Left renal pelvis (tissue), 4 donors: ENCODE measurements at regions not wholly inside any gene's neighbourhood (a gene's known extent, or its start where the extent isn't known, plus 50 kb on each side); places are given as distances from the start of the nearest gene placed in this dataset.
"Not testable (repeated sequence)": the region's sequence is repeated elsewhere in the genome, so short reads cannot be mapped to it uniquely, and the experiment has no call there.

Source experiments
- DNase-seq, 4 donors: peaks; one replicate each; pipeline ENCODE4 v3.0.0-alpha.2; 2013; ENCODE audit warnings: low read depth in 4 of 4, low spot score in 3 of 4

DNA sequence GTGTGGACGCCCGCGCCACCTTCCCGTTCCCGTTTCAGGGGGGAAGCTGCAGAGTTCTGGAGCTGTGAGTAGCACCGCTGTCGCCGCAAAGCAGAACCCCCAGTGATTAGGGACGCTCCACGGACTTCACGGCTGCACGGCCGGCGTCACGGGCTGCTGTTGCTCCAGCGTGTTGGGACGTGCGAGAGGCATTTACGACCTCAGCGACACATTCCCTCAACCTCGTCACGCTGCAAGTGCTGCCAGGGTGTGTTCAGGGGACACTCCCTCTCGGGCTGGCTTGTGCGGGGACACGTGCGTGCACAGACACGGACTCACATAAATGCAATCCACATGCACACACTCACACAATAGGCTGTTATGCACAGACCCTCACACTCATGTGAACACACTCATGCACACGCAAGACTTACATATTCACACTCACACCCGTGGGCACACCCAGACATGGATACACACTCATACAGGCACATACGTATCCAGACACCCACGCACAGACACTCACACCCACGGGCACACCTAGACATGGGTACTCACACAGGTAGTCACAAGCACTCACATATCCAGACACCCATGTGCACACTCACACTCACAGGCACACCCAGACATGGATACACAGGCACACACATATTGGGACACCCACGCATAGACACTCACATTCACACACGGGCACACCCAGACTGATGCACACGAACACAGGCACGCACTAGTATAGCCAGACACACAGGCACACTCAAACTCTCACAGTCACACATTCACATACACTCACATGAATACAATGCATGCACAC, 198.0 kb upstream of the ZNF469 start:
- not testable (repeated sequence) for DNase-seq

DNA sequence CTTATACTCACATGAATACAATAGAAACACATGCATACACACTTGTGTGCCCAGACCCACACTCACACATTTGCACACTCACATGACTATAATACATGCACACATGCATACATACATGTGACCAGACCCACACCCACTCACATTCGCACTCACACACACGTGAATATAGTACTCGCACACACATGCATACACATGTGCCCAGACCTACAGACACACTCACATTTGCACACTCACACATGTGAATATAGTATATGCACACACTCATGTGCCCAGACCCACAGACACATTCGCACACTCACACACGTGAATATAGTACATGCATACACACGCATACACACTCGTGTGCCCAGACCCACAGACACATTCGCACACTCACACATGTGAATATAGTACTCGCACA, 197.4 kb upstream of the ZNF469 start:
- DNase-seq, result not testable (repeated sequence)

DNA sequence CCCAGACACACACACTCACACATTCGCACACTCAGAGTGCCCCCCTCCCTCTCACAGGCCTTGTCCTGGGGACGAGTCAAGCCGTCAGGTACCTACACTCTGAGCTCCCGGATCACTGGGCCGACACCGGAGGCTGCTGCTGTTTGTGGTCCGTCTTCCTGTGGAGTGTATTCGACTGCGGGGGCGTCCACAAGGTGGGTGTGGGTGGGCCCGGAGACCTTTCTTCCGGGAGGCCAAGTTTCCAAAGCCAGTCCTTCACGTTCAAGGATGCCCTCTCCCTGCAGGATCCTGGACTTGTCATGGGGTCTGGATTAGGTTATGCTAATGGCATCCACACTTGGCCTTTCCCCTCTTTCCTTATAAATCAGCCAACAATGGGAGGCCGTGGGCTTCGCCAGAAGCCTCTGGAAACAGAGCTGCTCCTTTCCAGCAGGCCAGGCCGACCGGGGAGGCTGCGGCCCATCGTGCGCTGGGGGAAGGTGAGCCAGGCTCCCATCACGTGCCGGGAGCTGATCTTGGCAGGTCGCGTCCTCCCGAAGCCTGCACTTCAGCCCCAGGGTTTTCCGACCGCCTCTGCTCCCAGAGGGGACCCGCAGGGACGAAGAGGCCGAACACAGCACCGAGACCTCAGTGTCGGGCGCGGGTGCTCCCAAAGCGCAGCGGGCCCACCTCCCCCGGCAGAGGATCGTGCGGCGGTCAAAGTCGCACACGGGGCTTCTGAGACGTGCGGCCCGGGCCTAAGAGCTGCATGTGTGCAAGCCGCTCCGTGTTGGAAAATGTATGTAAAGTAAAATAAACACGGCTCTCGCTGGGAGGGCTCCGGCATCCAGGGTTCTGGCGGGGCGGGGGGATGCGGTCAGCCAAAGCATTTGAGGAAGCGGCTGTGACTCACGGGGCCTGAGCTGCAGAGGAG, 196.5 kb upstream of the ZNF469 start:
- DNase-seq, result not testable (repeated sequence)

DNA sequence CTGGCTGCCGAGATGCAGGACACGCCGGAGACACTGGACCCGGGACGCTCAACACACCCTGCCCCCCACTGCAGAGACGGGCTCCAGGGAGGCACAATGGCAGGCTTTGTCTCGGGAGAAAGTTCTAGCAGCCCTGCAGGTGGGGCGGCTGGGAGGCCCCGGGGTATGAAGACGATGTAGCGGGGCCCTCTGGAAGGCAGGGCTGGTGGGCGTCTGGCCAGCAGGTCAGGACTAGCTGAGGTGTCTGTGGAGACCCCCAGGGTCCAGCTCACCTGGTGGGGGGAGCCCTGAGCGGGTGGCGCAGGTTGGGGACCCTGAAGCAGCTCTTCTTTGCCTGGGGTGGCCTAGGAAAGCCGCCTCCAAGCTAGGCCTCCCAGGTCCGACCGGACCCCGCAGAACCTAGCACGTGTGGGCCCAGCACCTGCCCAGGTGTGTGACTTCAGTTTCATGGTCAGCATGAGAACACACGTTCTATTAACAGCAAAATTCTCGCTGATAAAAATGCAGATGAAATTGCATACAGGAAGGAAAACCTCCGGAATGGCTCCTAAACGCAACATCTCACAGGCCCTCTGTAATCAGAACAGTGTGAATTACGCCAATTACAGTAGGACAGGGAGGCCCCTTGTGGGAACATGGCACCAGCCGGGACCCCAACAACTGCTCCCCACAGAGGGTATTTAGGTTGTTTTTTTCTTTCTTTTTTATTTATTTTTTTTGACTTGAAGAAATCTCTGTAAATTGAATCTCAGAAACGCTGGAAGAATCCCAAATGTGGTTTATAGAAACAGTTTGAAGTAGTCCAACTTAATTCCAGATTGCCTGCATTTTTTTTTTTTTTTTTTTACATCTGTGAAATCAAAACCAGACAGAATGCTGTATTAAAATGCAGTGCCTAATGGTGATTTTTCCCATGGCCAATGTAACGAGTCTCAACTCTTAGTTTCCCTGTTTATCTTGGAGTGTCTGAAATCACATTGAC, 195.6 kb upstream of the ZNF469 start:
- not testable (repeated sequence) for DNase-seq

DNA sequence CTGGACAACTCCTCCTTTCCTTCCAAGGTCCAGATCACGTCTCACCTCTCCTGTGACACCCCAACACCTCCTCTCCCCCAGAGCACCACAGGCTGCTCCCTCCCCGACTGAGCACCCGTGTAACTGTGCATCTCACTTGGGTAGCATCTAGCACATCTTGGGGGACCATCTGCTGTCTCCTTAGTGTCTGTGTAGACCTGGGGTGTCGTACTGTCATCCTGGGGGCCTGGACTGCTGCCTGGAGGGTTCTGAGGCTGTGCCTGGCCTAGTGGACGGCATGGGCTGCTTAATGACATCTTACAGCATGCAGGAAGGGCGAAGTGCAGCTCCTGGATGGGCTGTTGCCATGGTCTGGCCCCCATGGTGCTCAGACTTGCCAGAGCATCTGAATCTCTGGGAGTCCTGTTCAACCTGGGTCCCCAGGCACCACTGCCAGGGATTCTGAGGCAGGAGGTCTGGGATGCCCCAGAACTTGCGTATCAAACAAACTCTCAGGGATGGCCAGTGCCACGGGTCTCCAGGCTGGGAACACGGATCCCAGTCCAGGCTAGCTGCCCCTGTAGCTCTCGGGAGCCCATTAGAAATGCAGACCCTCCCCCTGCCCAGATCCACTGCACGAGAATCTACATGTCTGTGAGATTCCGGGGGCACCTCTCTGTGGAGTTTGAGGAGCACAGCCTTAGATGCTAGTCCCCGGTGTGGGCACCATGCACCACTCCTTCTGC, 194.4 kb upstream of the ZNF469 start:
- not testable (repeated sequence) for DNase-seq

DNA sequence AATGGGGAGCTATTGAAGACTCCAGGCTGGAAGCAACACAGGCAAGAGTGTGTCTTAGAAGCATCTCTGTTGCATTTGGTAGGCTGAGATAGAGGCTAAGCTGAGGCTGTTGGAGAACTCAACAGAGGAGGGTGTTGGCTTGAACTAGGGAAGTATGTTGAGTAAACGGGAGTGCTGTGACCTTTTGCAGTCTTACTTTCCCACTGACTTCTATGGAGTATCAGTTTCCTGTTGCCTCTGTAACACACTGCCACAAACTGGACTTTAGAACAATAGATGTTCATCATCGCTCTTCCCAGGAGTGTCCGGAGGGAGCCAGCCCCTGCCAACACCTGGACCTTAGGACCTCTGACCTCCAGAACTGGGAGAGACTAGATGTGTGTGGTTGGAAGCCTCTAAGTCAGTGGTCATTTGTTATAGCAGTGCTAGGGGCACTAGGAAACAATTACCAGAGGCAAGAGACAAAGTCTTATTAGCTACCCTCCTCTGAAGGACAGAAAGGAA, 192.1 kb upstream of the ZNF469 start:
- DNase-seq, result not testable (repeated sequence)

DNA sequence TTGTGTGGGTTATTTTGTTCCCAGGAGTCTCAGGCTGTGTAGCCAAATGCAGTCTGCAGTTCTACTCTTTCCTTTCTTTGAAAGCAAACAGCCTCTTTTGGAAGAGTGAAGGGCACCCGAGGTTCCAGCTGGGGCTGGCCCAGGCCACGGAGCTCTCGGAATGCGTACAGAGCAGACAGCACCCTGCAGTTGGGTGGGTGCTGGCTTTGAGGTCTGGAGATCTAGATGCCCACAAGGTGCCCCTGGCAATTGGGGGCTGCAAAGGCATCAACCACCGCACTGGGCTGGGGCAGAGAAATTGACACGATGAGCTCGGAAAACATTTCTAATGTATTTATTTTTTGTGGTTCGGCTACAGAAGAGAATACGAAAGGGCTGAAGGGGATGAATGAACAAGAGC, 191.6 kb upstream of the ZNF469 start:
- DNase-seq, result not testable (repeated sequence)

DNA sequence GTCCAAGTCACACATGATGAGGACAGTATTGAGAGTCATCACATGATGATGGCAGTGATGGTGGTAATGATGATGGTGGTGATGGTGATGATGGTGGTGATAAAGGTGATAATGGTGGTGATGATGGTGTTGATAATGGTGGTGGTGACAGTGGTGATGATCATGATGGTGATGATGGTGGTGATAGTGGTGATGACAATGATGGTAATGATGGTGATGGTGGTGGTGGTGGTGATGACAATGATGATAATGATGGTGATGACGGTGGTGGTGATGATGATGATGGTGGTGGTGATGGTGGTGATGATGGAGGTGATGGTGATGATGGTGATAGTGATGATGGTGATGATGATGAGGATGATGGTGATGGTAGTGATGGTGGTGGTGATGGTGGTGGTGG, 190.2 kb upstream of the ZNF469 start:
- no peak for DNase-seq

DNA sequence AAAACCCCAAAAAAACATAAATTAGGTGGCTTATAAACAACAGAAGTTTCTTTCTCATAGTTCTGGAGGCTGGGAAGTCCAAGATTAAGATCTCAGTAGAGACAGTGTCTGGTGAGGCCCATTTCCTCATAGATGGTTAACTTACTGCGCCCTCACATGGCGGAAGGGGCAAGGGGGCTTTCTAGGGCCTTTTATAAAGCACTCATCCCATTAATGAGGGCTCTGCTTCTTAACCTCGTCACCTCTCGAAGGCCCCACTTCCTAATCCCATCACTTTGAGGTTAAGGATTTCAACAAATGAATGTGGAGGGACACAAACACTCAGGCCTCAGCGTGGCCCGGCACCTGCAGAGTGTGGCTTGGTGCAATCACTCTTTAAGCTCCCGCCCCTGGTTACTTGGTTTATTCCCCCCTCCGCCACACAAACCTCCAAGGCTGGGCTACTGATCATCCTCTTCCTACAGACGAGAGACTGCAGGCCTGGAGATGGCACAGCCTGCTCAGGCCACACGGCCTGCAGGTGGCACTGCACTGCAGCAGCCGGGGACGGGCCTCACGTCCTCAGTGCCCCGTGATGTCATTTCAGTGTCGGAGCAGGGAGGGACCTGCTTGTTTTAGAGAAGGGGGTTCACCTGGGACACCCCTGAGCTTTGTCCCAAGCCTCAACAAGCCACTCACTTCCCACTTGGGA, 188.9 kb upstream of the ZNF469 start:
- peak in 2 of 4 donors; percentile 36 to 44 for DNase-seq

DNA sequence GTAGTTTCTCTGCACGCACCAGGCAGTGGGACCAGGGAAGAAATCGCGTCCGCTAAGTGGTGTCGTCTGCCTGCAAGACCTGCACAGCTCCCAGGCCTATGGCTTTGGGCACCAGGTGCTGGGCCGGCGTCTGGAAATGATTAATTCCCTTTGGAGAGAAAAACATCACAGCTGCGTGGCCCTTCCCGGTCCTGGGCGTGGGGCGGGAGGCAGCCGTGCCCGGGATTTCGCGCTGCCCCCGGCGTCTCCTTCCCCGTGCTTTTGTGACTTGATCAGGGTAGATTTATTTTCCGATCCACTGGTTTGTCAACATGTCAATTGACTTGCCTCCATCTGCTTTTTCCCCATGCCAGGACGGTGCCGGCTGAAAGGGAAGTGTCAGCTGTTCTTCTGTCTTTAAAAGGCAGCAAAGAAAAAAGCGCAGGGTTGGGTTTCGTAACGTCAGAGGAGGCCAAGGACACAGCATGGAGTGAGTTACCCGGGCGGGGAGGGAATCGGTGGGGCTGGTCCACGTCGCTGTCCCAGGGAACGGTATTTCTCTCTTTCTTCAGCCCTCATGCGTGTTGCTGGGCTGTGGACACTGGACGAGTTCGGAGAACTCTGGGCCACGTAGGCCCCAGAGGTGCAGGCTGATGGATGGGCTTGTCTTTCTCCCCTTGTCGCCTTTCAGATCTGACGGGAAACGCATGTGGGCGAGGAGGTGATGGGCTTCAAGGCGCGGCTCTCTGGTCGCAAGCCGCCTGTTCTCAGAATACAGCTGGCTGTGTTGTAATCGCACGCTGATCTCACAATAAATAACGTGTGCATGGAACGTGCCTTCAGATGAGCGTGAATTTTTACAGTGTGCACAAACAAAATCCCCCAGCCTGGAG, 188.1 kb upstream of the ZNF469 start:
- peak in 3 of 4 donors; percentile 22 to 37 (median 36) for DNase-seq

DNA sequence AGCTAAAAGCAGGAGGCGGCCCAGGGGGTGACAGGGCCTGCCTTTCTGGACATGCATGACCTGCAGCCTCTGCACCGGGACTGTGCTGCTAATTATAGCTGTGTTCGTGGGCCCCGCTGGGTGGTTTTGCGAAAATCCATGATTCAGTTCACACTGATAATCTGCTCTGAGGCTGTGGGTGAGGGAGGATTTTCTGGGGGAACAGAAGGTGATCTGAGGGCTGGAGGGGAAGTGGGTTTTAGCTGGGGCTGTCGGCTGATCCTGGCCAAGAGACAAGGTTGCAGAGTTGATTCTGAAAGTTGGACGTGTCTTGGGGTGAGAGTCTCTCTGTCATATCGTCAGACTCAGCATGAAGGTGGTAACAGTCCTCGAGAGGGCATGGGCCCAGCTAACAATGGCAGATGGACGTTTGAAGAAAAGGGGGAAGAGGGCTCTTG, 187.5 kb upstream of the ZNF469 start:
- DNase-seq, result no peak

DNA sequence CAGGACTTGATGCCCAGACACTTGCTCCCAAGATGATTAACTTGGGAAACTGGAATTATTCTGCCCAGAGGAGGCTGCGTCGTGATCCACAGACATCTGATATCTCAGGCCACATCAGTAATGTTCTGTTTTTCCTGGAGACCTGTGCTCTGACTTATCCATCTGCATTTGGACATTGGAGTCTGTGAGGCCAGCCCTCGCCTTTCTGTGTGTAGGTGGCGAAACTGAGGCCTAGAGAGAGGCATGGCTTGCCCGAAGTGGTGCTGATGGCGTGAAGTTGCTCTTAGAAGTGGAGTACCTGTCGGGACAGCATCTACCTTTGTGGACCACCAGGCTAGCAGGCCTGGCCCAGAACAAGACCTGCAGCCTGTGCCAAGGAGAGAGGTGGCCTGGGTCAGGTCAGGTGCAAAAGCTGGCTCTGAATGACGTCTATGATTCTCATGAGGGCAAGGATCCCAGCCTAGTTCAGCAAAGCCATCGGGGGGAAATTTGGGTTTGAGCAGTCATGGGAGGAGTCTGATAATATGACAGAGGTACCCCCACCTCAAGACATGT, 186.8 kb upstream of the ZNF469 start:
- DNase-seq, result no peak

DNA sequence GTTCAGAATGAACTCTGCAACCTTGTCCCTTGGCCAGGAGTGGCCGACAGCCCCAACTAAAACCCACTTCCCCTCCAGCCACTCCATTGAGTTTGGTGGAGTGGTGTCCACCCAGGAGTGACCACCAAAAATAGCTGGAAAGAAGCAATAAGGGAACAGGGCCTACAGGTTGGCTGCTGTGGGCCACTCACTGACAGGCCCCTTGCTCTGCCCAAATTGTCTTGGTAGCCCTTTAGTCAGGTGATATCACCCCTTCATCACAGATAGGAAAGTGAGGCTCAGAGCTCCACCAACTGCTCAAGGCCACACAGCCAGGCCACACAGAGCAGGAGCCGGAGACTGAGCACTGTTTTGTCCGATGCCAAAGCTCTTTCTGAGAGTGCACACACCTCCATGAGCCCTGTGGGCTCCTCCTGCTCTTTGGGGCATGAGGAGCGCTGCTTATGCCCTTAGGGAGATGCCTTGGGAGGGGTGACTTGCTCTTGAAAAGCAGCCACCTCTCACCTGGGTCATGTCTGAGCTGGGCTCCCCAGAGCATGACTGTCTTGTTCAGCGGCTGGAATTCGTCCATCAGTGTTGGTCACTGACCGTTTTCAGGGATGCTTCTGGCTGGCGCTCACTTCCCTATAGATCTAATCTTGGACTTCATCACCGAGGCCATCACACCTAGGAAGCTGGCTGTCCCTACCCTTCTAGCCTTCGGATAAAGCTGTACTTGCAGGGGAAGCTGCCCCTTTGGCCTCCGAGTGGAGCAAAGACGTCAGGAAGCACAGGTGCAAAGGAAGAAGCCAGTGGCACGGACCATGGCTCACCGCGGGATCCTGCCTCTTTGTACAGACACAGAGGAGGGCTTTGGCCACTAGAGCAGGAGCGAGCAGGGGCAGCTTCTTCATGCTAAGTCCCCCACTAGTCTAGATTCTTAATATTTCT, 186.0 kb upstream of the ZNF469 start:
- DNase-seq, result no peak

DNA sequence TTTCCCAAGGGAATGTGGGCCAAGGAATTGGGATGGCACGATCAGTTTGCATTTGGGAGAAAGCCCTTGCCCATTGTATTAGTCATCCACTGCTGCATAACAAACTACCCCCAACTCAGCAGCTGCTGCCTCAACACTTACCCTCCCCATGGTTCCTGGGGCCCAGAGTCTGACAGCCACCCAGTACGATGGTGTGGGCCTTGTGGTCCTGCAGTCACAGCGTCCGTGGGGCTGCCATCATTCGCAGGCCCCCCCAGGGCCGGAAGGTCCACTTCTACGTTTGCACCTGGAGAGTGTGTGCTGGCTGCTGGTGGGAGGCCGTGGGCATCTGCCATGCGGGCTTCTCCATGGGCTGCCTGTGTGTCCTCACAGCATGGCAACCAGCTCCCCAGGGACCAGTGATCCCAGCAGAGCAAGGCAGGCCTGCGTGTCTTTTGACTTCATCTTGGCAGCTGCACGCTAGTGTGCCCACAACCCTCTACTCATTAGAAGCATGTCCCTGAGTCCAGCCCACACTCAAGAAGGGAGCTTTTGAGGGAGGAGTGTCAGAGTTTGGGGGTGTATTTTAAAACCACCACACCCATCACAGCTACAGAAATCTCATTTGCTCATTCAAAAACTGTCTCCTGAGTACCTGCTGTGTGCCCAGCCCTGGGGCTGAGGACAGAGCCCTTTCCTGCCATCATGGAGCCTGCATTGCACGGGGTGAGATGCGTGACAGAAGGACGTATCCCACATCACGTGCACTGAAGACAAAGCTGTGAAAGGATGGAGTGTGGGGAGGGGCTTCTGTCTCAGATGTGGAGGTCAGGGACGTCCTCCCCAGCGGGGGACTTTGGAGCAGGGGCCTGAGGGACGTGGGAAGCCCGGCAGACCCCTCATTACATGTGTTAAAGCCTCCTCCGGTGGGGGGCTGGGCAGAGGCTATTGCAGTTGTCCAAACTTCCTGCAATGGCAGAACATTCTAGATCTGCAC, 185.0 kb upstream of the ZNF469 start:
- no peak for DNase-seq
